ENCODE measurements at regions not wholly inside any gene's neighbourhood (a gene's known extent, or its start where the extent isn't known, plus 50 kb on each side); places are given as distances from the start of the nearest gene placed in this dataset.

- H3K4me1 ChIP-seq (ENCODE audit: control insufficient read depth, low read depth, low read length), result no peaks in the 10 kb centered on the region
- no peaks in the 10 kb centered on the region for H3K27me3 ChIP-seq (ENCODE audit: control insufficient read depth, insufficient read depth, low read length)
- no peaks in the 10 kb centered on the region for H3K36me3 ChIP-seq (ENCODE audit: control insufficient read depth, low read depth, low read length)
- H3K9ac ChIP-seq (ENCODE audit: low read length), result no peak overlapping the region
- H3K27ac ChIP-seq (ENCODE audit: low read length), result no peak overlapping the region
- H3K9me3 ChIP-seq (ENCODE audit: control insufficient read depth, low read depth, low read length), result no peaks in the 10 kb centered on the region
- H3K4me3 ChIP-seq (ENCODE audit: low read length), result no peak overlapping the region
These were observed 542.0 kb upstream of the GCFC2 start for GRCh38 chr2:76252704-76253103.

- H3K36me3 ChIP-seq (ENCODE audit: control insufficient read depth, low read depth, low read length), result no peaks in the 10 kb centered on the region
- H3K27me3 ChIP-seq (ENCODE audit: control insufficient read depth, insufficient read depth, low read length), result no peaks in the 10 kb centered on the region
- H3K9ac ChIP-seq (ENCODE audit: low read length), result no peak overlapping the region
- no peak overlapping the region for H3K4me3 ChIP-seq (ENCODE audit: low read length)
- no peaks in the 10 kb centered on the region for H3K4me1 ChIP-seq (ENCODE audit: control insufficient read depth, low read depth, low read length)
- no peak overlapping the region for H3K27ac ChIP-seq (ENCODE audit: low read length)
- H3K9me3 ChIP-seq (ENCODE audit: control insufficient read depth, low read depth, low read length), result no peaks in the 10 kb centered on the region
These were observed 540.6 kb upstream of the GCFC2 start for GRCh38 chr2:76251342-76251741.

DNA sequence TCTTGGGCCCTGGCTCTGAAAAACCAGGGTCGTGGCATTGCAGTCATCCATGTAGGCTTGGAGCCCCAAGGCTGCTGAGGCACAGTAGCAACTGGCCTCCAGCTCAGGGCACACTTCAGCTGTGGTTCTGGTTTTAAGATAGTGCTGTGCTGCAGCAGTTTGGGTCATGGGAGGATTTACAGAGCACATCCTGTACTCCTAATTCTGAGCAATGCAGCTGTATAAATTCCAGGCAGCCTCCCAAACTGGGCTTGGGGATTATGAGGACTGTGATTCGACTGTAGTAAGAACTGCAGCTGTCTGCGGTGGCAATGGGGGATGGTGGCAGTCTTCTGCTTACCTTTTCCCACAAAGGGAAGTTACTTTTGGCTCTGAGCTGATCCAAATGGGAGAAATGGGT lies 536.3 kb upstream of the GCFC2 start:
- no peaks in the 10 kb centered on the region for H3K9me3 ChIP-seq (ENCODE audit: control insufficient read depth, low read depth, low read length)
- no peak overlapping the region for H3K4me3 ChIP-seq (ENCODE audit: low read length)
- no peaks in the 10 kb centered on the region for H3K36me3 ChIP-seq (ENCODE audit: control insufficient read depth, low read depth, low read length)
- H3K27ac ChIP-seq (ENCODE audit: low read length), result no peak overlapping the region
- H3K4me1 ChIP-seq (ENCODE audit: control insufficient read depth, low read depth, low read length), result no peaks in the 10 kb centered on the region
- no peak overlapping the region for H3K9ac ChIP-seq (ENCODE audit: low read length)
- H3K27me3 ChIP-seq (ENCODE audit: control insufficient read depth, insufficient read depth, low read length), result no peaks in the 10 kb centered on the region

- Histone ChIP-seq H3K36me3 (ENCODE audit: control insufficient read depth, low read depth, low read length) (no peaks in the 10 kb centered on the region), H3K27ac (ENCODE audit: low read length) (no peak overlapping the region), H3K9ac (ENCODE audit: low read length) (no peak overlapping the region), H3K4me3 (ENCODE audit: low read length) (no peak overlapping the region), H3K9me3 (ENCODE audit: control insufficient read depth, low read depth, low read length) (no peaks in the 10 kb centered on the region), H3K4me1 (ENCODE audit: control insufficient read depth, low read depth, low read length) (peaks cover 12% of the 10 kb centered on the region), H3K27me3 (ENCODE audit: control insufficient read depth, insufficient read depth, low read length) (no peaks in the 10 kb centered on the region)
These were observed 501.6 kb upstream of the GCFC2 start for GRCh38 chr2:76211991-76212985.

- peaks cover 12% of the 10 kb centered on the region for H3K4me1 ChIP-seq (ENCODE audit: control insufficient read depth, low read depth, low read length)
- no peak overlapping the region for H3K9ac ChIP-seq (ENCODE audit: low read length)
- H3K27ac ChIP-seq (ENCODE audit: low read length), result no peak overlapping the region
- H3K9me3 ChIP-seq (ENCODE audit: control insufficient read depth, low read depth, low read length), result no peaks in the 10 kb centered on the region
- no peaks in the 10 kb centered on the region for H3K36me3 ChIP-seq (ENCODE audit: control insufficient read depth, low read depth, low read length)
- H3K4me3 ChIP-seq (ENCODE audit: low read length), result no peak overlapping the region
- H3K27me3 ChIP-seq (ENCODE audit: control insufficient read depth, insufficient read depth, low read length), result no peaks in the 10 kb centered on the region
These were observed 499.8 kb upstream of the GCFC2 start for GRCh38 chr2:76210551-76210950.

DNA sequence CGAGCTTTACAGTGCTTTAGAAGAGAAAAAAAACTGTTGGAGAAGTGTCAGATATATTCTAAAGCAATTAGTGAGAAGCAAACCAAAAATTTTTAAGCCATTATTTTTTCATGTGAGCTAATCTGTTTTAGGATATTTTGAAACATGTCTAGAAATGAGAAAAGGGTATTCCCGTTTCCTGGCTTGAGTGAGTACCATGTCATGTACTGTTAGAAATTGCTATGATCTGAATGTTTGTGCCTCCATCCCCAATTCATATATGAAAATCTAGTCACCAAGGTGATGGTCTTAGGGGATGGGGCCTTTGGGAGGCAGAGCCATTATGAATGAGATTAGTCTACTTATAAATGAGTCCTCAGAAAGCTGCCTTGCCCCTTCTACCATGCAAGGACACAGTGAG lies 493.3 kb upstream of the GCFC2 start:
- Histone ChIP-seq H3K9me3 (ENCODE audit: control insufficient read depth, low read depth, low read length) (no peaks in the 10 kb centered on the region), H3K9ac (ENCODE audit: low read length) (no peak overlapping the region), H3K36me3 (ENCODE audit: control insufficient read depth, low read depth, low read length) (no peaks in the 10 kb centered on the region), H3K4me3 (ENCODE audit: low read length) (no peak overlapping the region), H3K27ac (ENCODE audit: low read length) (no peak overlapping the region), H3K27me3 (ENCODE audit: control insufficient read depth, insufficient read depth, low read length) (no peaks in the 10 kb centered on the region), H3K4me1 (ENCODE audit: control insufficient read depth, low read depth, low read length) (no peaks in the 10 kb centered on the region)

GRCh38 chr2:76202866-76203265 lies 492.2 kb upstream of the GCFC2 start:
- Histone ChIP-seq H3K9ac (ENCODE audit: low read length) (no peak overlapping the region), H3K27me3 (ENCODE audit: control insufficient read depth, insufficient read depth, low read length) (no peaks in the 10 kb centered on the region), H3K4me1 (ENCODE audit: control insufficient read depth, low read depth, low read length) (no peaks in the 10 kb centered on the region), H3K27ac (ENCODE audit: low read length) (no peak overlapping the region), H3K36me3 (ENCODE audit: control insufficient read depth, low read depth, low read length) (no peaks in the 10 kb centered on the region), H3K4me3 (ENCODE audit: low read length) (no peak overlapping the region), H3K9me3 (ENCODE audit: control insufficient read depth, low read depth, low read length) (no peaks in the 10 kb centered on the region)

DNA sequence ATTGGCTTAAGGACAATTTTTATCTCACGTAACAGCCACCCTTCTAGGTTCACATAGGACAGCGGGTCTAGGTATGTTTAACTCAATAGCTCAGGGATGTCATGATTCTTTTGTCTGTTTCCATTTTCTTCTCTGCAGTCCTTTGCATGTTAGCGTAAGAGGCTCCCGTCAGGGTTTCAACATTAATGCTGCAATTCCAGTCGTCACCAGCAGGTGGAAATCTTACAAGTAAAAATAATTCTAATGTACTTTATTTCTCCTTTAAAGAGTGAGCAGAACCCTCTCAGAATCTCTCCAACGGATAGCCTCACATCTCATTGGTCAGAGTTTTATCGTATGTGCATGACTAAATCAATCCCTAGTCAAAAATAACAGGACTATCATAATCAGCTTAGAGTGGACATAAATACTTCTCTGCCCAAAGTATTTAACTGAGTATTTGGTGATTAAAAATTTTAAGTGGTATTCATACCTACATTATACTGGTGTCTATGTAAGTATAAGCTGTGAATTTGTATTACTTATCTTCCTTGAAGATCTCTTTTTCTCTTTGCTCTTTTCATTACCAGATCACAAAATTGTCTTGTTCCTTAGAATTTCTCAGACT lies 487.2 kb upstream of the GCFC2 start:
- Histone ChIP-seq H3K4me1 (ENCODE audit: control insufficient read depth, low read depth, low read length) (no peaks in the 10 kb centered on the region), H3K9ac (ENCODE audit: low read length) (no peak overlapping the region), H3K4me3 (ENCODE audit: low read length) (no peak overlapping the region), H3K27me3 (ENCODE audit: control insufficient read depth, insufficient read depth, low read length) (no peaks in the 10 kb centered on the region), H3K9me3 (ENCODE audit: control insufficient read depth, low read depth, low read length) (no peaks in the 10 kb centered on the region), H3K36me3 (ENCODE audit: control insufficient read depth, low read depth, low read length) (no peaks in the 10 kb centered on the region), H3K27ac (ENCODE audit: low read length) (no peak overlapping the region)

GRCh38 chr2:76197428-76197827 lies 486.7 kb upstream of the GCFC2 start:
- Histone ChIP-seq H3K9ac (ENCODE audit: low read length) (no peak overlapping the region), H3K36me3 (ENCODE audit: control insufficient read depth, low read depth, low read length) (no peaks in the 10 kb centered on the region), H3K9me3 (ENCODE audit: control insufficient read depth, low read depth, low read length) (no peaks in the 10 kb centered on the region)

DNA sequence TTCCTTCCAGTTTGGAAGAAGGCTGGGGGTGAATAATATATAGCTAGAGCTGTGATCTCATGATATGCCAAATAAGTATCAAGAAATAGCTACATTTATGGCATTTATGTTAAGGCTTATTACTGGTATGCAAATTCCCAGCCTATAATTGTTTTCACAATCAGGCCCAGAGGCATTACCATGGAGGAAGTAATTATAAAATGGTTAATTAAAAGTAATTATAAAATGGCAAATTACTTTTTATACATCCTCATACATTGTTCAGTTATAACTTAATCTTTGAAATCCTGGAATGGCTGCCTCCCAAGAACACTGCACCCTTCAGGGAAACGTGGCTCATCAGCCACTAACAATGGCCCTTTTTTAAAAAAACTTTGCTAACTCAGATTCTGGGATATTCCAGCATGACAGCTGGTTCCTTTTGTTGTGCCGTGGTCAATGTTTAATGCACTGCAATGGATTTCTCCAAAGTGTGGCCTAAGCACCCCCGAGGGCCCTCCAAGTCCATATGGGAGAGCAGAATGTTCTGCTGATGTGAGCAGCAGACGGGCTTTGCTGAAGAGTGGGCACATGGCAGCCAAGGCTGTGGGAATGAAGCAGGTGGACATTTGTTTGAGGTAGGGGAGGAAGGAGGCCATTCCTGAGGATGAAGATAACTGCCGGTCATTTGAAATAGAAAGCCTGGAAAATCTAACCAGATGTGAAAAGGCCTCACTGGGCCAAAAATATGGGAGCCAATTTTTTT lies 483.5 kb upstream of the GCFC2 start:
- no peaks in the 10 kb centered on the region for H3K9me3 ChIP-seq (ENCODE audit: control insufficient read depth, low read depth, low read length)
- H3K27me3 ChIP-seq (ENCODE audit: control insufficient read depth, insufficient read depth, low read length), result no peaks in the 10 kb centered on the region
- H3K27ac ChIP-seq (ENCODE audit: low read length), result no peak overlapping the region
- H3K9ac ChIP-seq (ENCODE audit: low read length), result no peak overlapping the region
- no peak overlapping the region for H3K4me3 ChIP-seq (ENCODE audit: low read length)
- no peaks in the 10 kb centered on the region for H3K36me3 ChIP-seq (ENCODE audit: control insufficient read depth, low read depth, low read length)
- H3K4me1 ChIP-seq (ENCODE audit: control insufficient read depth, low read depth, low read length), result no peaks in the 10 kb centered on the region

More at GRCh38 chr2:76197428-76197827, 486.7 kb upstream of the GCFC2 start:
- Histone ChIP-seq H3K27ac (ENCODE audit: low read length) (no peak overlapping the region), H3K27me3 (ENCODE audit: control insufficient read depth, insufficient read depth, low read length) (no peaks in the 10 kb centered on the region), H3K4me1 (ENCODE audit: control insufficient read depth, low read depth, low read length) (no peaks in the 10 kb centered on the region), H3K4me3 (ENCODE audit: low read length) (no peak overlapping the region)

- no peak overlapping the region for H3K27ac ChIP-seq (ENCODE audit: low read length)
- no peaks in the 10 kb centered on the region for H3K4me1 ChIP-seq (ENCODE audit: control insufficient read depth, low read depth, low read length)
- H3K9ac ChIP-seq (ENCODE audit: low read length), result no peak overlapping the region
- no peak overlapping the region for H3K4me3 ChIP-seq (ENCODE audit: low read length)
- H3K36me3 ChIP-seq (ENCODE audit: control insufficient read depth, low read depth, low read length), result no peaks in the 10 kb centered on the region
- H3K27me3 ChIP-seq (ENCODE audit: control insufficient read depth, insufficient read depth, low read length), result no peaks in the 10 kb centered on the region
- no peaks in the 10 kb centered on the region for H3K9me3 ChIP-seq (ENCODE audit: control insufficient read depth, low read depth, low read length)
These were observed 482.4 kb upstream of the GCFC2 start for GRCh38 chr2:76193089-76193488.

Measured in iPS-18a (cell line).